ENCODE measurements at regions not wholly inside any gene's neighbourhood (a gene's known extent, or its start where the extent isn't known, plus 50 kb on each side); places are given as distances from the start of the nearest gene placed in this dataset.

DNA sequence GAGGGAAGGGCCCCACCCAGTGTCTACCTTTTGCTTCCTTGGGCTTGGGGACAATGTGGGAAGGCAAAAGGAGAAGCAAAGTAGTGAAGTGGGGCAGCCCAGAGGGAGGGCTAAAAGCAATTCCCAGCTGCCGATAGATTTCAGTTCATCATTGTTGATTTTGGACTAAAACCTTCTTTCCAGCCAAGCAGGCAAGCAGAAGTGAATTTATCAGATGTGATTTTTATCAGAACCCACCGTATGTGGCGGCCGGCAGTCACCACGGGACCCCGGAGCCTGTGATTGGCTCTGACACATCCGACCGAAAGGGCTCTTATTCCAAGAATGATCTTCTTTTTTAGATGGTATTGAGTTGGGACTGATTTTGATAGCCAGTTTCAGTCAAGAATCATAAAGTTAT is 559.9 kb downstream of the PSAT1 start:
- DNase-seq (ENCODE audit: low read depth, low spot score) (no peak), FAIRE-seq (no peak)
- Histone ChIP-seq H3K4me1 (ENCODE audit: control insufficient read depth, extremely low read depth, insufficient read depth, low read length) (peaks cover 5% of the 10 kb centered on the region), H3K27me3 (ENCODE audit: control insufficient read depth in 2 of 2, insufficient read depth in 2 of 2, low read length in 2 of 2) (no peaks in the 10 kb centered on the region), H3K36me3 (ENCODE audit: control insufficient read depth in 2 of 2, extremely low read depth in 1 of 2, insufficient read depth in 2 of 2, low read length in 2 of 2) (no peaks in the 10 kb centered on the region), H4K20me1 (replicated peaks; ENCODE audit: control insufficient read depth, extremely low read depth, insufficient read depth, low read length) (no peaks in the 10 kb centered on the region), H3K9me1 (replicated peaks; ENCODE audit: control insufficient read depth, extremely low read depth, insufficient read depth, low read length) (no peaks in the 10 kb centered on the region), H2AFZ (ENCODE audit: low read depth, low read length) (no peak overlapping the region), H3K79me2 (ENCODE audit: control insufficient read depth, insufficient read depth, low read length) (no peaks in the 10 kb centered on the region), H3K9me3 (replicated peaks; ENCODE audit: control insufficient read depth, insufficient read depth, low read length) (no peaks in the 10 kb centered on the region), H3K4me2 (ENCODE audit: insufficient read depth, low read length) (no peak overlapping the region), H3K4me3 (replicated peaks in 1 of 3; ENCODE audit: insufficient read depth in 1 of 3, low read depth in 1 of 3, low read length in 3 of 3) (no peak overlapping the region), H3K27ac (ENCODE audit: insufficient read depth, low read depth, low read length) (no peak overlapping the region), H3K9ac (replicated peaks; ENCODE audit: extremely low read depth, insufficient read depth, low read length) (no peak overlapping the region)
- POLR2A ChIA-PET, result no interaction called here
- intact Hi-C loops (cut with micrococcal nuclease) (no loop called here), dilution Hi-C loops (cut with MboI; ENCODE audit: extremely low pct_ligation_motif_present, low sequenced_read_pairs) (no loop called here)
- TF ChIP-seq MAX (IDR thresholded peaks at IDR 0.05; ENCODE audit: insufficient read depth, insufficient read length) (no peak), POLR2AphosphoS5 (IDR thresholded peaks at IDR 0.05; ENCODE audit: insufficient read depth, low read depth, low read length) (no peak), FOS (IDR thresholded peaks at IDR 0.05; ENCODE audit: borderline replicate concordance, insufficient read depth, low read length) (no peak), JUN (IDR thresholded peaks at IDR 0.05; ENCODE audit: borderline replicate concordance, insufficient read depth, insufficient read length, low read depth) (no peak), POLR2A (IDR thresholded peaks at IDR 0.05; ENCODE audit: low read depth, low read length) (no peak), GATA2 (IDR thresholded peaks at IDR 0.05; ENCODE audit: insufficient read depth, insufficient read length, low read depth, low read length) (no peak), MYC (IDR thresholded peaks at IDR 0.05; ENCODE audit: low read depth, low read length) (no peak), EZH2 (IDR thresholded peaks at IDR 0.05; ENCODE audit: borderline replicate concordance, low read depth, low read length, severe bottlenecking) (no peak)
- TF ChIP-seq, protein P1, sequence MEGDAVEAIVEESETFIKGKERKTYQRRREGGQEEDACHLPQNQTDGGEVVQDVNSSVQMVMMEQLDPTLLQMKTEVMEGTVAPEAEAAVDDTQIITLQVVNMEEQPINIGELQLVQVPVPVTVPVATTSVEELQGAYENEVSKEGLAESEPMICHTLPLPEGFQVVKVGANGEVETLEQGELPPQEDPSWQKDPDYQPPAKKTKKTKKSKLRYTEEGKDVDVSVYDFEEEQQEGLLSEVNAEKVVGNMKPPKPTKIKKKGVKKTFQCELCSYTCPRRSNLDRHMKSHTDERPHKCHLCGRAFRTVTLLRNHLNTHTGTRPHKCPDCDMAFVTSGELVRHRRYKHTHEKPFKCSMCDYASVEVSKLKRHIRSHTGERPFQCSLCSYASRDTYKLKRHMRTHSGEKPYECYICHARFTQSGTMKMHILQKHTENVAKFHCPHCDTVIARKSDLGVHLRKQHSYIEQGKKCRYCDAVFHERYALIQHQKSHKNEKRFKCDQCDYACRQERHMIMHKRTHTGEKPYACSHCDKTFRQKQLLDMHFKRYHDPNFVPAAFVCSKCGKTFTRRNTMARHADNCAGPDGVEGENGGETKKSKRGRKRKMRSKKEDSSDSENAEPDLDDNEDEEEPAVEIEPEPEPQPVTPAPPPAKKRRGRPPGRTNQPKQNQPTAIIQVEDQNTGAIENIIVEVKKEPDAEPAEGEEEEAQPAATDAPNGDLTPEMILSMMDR (IDR thresholded peaks at IDR 0.05; ENCODE audit: extremely low read depth in 1 of 2, insufficient read depth in 1 of 2, low read depth in 1 of 2, low read length in 2 of 2), result no peak
- CTCF ChIA-PET, result no interaction called here
- BruUV-seq (replicated peaks), result no TSS peak
